ENCODE measurements at regions not wholly inside any gene's neighbourhood (a gene's known extent, or its start where the extent isn't known, plus 50 kb on each side); places are given as distances from the start of the nearest gene placed in this dataset.

GRCh38 chr6:43966853-43967718 is 160.2 kb downstream of the MRPL14 start:
- TF ChIP-seq TAF1 (IDR thresholded peaks at IDR 0.05; ENCODE audit: borderline replicate concordance, insufficient read depth, low read length) (no peak), FOXP2 (optimal IDR thresholded peaks at IDR 0.05; ENCODE audit: borderline replicate concordance, extremely low read depth, extremely low read length, insufficient read depth) (no peak), REST (IDR thresholded peaks at IDR 0.05; ENCODE audit: insufficient read depth in 1 of 2, low read depth in 2 of 2, low read length in 2 of 2) (no peak), SIN3A (IDR thresholded peaks at IDR 0.05; ENCODE audit: borderline replicate concordance, insufficient read depth, low read length) (no peak), POLR2AphosphoS5 (IDR thresholded peaks at IDR 0.05; ENCODE audit: low read depth, low read length) (no peak)

- TF ChIP-seq POLR2AphosphoS5 (IDR thresholded peaks at IDR 0.05; ENCODE audit: low read depth, low read length) = no peak
- TF ChIP-seq REST (IDR thresholded peaks at IDR 0.05; ENCODE audit: insufficient read depth in 1 of 2, low read depth in 2 of 2, low read length in 2 of 2) = no peak
- TF ChIP-seq FOXP2 (optimal IDR thresholded peaks at IDR 0.05; ENCODE audit: borderline replicate concordance, extremely low read depth, extremely low read length, insufficient read depth) = no peak
- no peak for TF ChIP-seq TAF1 (IDR thresholded peaks at IDR 0.05; ENCODE audit: borderline replicate concordance, insufficient read depth, low read length)
- TF ChIP-seq SIN3A (IDR thresholded peaks at IDR 0.05; ENCODE audit: borderline replicate concordance, insufficient read depth, low read length) = no peak
These were observed 160.9 kb downstream of the MRPL14 start for GRCh38 chr6:43966374-43966658.

GRCh38 chr6:43965628-43966373 is 161.5 kb downstream of the MRPL14 start:
- no peak for TF ChIP-seq REST (IDR thresholded peaks at IDR 0.05; ENCODE audit: insufficient read depth in 1 of 2, low read depth in 2 of 2, low read length in 2 of 2)
- no peak for TF ChIP-seq POLR2AphosphoS5 (IDR thresholded peaks at IDR 0.05; ENCODE audit: low read depth, low read length)
- no peak for TF ChIP-seq FOXP2 (optimal IDR thresholded peaks at IDR 0.05; ENCODE audit: borderline replicate concordance, extremely low read depth, extremely low read length, insufficient read depth)
- no peak for TF ChIP-seq SIN3A (IDR thresholded peaks at IDR 0.05; ENCODE audit: borderline replicate concordance, insufficient read depth, low read length)
- no peak for TF ChIP-seq TAF1 (IDR thresholded peaks at IDR 0.05; ENCODE audit: borderline replicate concordance, insufficient read depth, low read length)

GRCh38 chr6:43964659-43965570 is 162.3 kb downstream of the MRPL14 start:
- TF ChIP-seq REST (IDR thresholded peaks at IDR 0.05; ENCODE audit: insufficient read depth in 1 of 2, low read depth in 2 of 2, low read length in 2 of 2) (no peak), TAF1 (IDR thresholded peaks at IDR 0.05; ENCODE audit: borderline replicate concordance, insufficient read depth, low read length) (0 out of 2 replicates have a peak, but pooled peaks have one; percentile 28)

All from PFSK-1 (cell line).